IgD-negative memory B cell (primary cell): ENCODE measurements at regions not wholly inside any gene's neighbourhood (a gene's known extent, or its start where the extent isn't known, plus 50 kb on each side); places are given as distances from the start of the nearest gene placed in this dataset.

Experiments
- H3K27ac Mint-ChIP-seq, 3 donors: one replicate each; pipeline ENCODE4 v1.8.0; 2020 to 2022; ENCODE audit warnings: mild to moderate bottlenecking in 3 of 3, mixed read lengths in 3 of 3, moderate library complexity in 1 of 3
- H3K27me3 Mint-ChIP-seq: one replicate; pipeline ENCODE4 v1.8.0; 2021; ENCODE audit warnings: mixed read lengths
- H3K36me3 Mint-ChIP-seq: one replicate; pipeline ENCODE4 v1.8.0; 2020; ENCODE audit warnings: mild to moderate bottlenecking, mixed read lengths
- H3K4me1 Mint-ChIP-seq, 3 donors: one replicate each; pipeline ENCODE4 v1.8.0; 2020 to 2022; ENCODE audit warnings: mixed read lengths in 3 of 3, mild to moderate bottlenecking in 1 of 3
- H3K4me3 Mint-ChIP-seq, 4 donors: one replicate each; pipeline ENCODE4 v1.8.0; 2020 to 2022; ENCODE audit warnings: mild to moderate bottlenecking in 4 of 4, mixed read lengths in 4 of 4, moderate library complexity in 3 of 4
- H3K9me3 Mint-ChIP-seq, 3 donors: one replicate each; pipeline ENCODE4 v1.8.0; 2020 to 2021; ENCODE audit warnings: mixed read lengths in 3 of 3, mild to moderate bottlenecking in 1 of 3

- Mint-ChIP-seq H3K27me3 (no peaks in the 10 kb centered on the region), H3K4me1 (no peaks in the 10 kb centered on the region), H3K27ac (no peak overlapping the region), H3K36me3 (no peaks in the 10 kb centered on the region), H3K4me3 (no peak overlapping the region), H3K9me3 (no peaks in the 10 kb centered on the region)
These were observed 176.4 kb downstream of the KCNA5 start for GRCh38 chr12:5220099-5220498.

DNA sequence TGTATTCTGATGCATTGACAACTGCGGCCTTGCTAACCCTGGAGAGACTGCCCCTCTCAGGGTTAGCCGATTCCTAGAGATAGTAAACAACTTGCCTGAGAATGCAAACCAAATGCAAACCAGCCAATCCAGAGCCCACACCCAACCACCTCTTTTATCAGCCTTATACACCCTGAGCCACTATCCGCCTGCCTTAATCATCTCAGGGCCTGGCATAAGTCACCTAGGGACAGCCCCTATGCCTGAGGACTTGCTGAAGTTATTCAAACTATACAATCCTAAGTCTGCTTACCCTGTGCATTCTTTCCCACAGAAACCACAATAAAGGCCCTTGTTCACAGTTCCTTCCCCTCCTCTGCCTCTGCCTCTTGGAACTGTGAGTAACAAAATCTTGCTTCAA is 177.2 kb downstream of the KCNA5 start:
- Mint-ChIP-seq H3K4me3 (no peak overlapping the region), H3K4me1 (no peaks in the 10 kb centered on the region), H3K36me3 (no peaks in the 10 kb centered on the region), H3K9me3 (no peaks in the 10 kb centered on the region), H3K27ac (no peak overlapping the region), H3K27me3 (no peaks in the 10 kb centered on the region)

- Mint-ChIP-seq H3K27me3 (no peaks in the 10 kb centered on the region), H3K27ac (no peak overlapping the region), H3K36me3 (no peaks in the 10 kb centered on the region), H3K4me3 (no peak overlapping the region), H3K4me1 (no peaks in the 10 kb centered on the region), H3K9me3 (no peaks in the 10 kb centered on the region)
These were observed 178.4 kb downstream of the KCNA5 start for GRCh38 chr12:5222011-5222461.

DNA sequence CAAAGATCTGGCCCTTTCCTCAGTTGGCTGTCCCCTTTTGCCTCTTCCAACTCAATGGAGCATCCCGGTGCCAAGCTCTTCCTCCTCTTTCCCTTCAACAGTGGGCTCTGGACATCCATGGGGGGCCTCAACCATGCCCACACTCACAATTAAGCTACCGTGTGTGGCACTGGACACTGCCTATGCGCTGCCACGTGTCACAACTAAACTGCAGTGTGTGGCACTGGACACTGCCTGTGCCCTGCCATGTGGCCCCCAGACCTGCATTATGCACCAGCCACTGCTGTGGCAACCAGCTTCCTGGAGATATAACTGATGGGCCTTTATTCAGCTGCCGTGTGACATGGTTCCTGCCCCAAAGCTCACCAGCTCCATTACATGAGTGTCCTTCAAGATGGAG is 179.1 kb downstream of the KCNA5 start:
- H3K4me1 Mint-ChIP-seq, result no peaks in the 10 kb centered on the region
- peaks cover 0 to 2% (median 0%) of the 10 kb centered on the region in 3 donors for H3K9me3 Mint-ChIP-seq
- H3K4me3 Mint-ChIP-seq, result no peak overlapping the region
- no peaks in the 10 kb centered on the region for H3K27me3 Mint-ChIP-seq
- H3K36me3 Mint-ChIP-seq, result no peaks in the 10 kb centered on the region
- H3K27ac Mint-ChIP-seq, result no peak overlapping the region

DNA sequence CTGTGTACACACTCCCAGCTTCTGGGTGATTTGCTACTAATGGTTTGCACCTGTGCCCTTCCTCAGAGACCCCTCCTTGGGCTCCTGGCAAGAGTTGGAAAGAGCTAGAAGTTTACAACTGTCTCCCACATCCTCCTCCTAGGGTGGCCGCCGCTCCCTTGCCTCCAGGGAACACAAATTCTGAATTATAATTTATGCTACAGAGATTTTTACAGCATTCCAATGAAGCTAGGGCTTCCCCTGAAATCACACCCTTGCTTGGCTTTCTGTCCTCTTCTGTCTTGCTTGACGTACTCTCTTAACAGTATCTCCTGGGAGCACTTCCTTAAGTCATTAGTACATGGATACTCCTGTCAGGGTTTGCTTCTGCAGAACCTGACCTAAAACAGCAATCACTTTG is 180.2 kb downstream of the KCNA5 start:
- Mint-ChIP-seq H3K4me1 (no peaks in the 10 kb centered on the region), H3K4me3 (no peak overlapping the region), H3K27ac (no peak overlapping the region), H3K9me3 (peaks cover 0 to 2% (median under 1%) of the 10 kb centered on the region in 3 donors), H3K36me3 (no peaks in the 10 kb centered on the region), H3K27me3 (no peaks in the 10 kb centered on the region)

- Mint-ChIP-seq H3K27me3 (peaks cover 1% of the 10 kb centered on the region), H3K36me3 (no peaks in the 10 kb centered on the region), H3K4me3 (no peak overlapping the region), H3K4me1 (no peaks in the 10 kb centered on the region), H3K9me3 (peaks cover 0 to 3% (median 2%) of the 10 kb centered on the region in 3 donors), H3K27ac (no peak overlapping the region)
These were observed 182.9 kb downstream of the KCNA5 start for GRCh38 chr12:5226581-5226980.

- Mint-ChIP-seq H3K9me3 (peaks cover 0 to 3% (median 2%) of the 10 kb centered on the region in 3 donors), H3K27ac (no peak overlapping the region), H3K4me1 (no peaks in the 10 kb centered on the region), H3K27me3 (peaks cover 1% of the 10 kb centered on the region), H3K4me3 (no peak overlapping the region), H3K36me3 (no peaks in the 10 kb centered on the region)
These were observed 184.2 kb downstream of the KCNA5 start for GRCh38 chr12:5227708-5228373.

DNA sequence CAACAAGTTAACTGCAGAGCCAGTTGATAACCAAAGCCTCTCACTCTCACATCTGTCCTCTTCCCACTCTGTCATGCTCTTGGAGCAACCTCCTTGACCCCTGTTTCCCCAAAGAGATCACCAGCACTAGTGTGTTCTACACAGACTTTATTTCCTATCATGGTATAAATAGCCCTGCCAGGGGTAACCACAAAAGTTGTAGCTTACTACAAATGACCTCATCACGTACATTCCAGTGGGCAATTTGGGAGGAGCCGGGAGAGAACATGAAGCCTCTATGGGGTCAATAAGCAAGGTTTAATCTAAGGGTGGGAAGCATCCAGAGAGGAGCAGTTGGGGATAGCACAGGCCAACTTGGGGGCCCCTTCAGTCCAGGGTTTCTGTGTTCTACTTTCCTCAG is 186.5 kb downstream of the KCNA5 start:
- Mint-ChIP-seq H3K4me3 (no peak overlapping the region), H3K9me3 (peaks cover 0 to 3% (median 2%) of the 10 kb centered on the region in 3 donors), H3K27me3 (peaks cover 1% of the 10 kb centered on the region), H3K4me1 (no peaks in the 10 kb centered on the region), H3K36me3 (no peaks in the 10 kb centered on the region), H3K27ac (no peak overlapping the region)

DNA sequence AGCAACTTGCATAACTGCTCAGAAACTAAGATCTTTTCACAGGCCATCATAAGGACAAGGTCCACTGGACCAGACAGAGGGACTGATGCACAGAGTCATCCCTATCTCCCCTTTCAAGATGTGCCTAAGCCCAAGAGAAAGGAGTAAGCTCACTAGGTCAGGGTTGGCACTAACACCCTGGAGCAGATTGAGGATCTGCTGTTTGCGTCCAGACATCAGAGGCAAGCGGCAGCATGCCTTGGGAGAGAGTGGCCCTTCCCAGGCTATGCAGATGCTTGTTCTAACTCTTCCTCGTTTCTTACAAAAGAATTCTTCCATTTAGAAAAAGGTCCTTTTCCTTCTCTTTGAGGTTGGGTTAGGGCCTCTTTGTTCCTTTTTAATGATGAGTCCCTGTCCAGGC is 187.2 kb downstream of the KCNA5 start:
- H3K9me3 Mint-ChIP-seq, result peaks cover 0 to 3% (median 2%) of the 10 kb centered on the region in 3 donors
- peaks cover 1% of the 10 kb centered on the region for H3K27me3 Mint-ChIP-seq
- no peak overlapping the region for H3K27ac Mint-ChIP-seq
- H3K4me3 Mint-ChIP-seq, result no peak overlapping the region
- no peaks in the 10 kb centered on the region for H3K36me3 Mint-ChIP-seq
- no peaks in the 10 kb centered on the region for H3K4me1 Mint-ChIP-seq

- Mint-ChIP-seq H3K36me3 (no peaks in the 10 kb centered on the region), H3K4me1 (no peaks in the 10 kb centered on the region), H3K27me3 (peaks cover 1% of the 10 kb centered on the region), H3K27ac (no peak overlapping the region), H3K9me3 (peaks cover 0 to 3% (median 2%) of the 10 kb centered on the region in 3 donors), H3K4me3 (no peak overlapping the region)
These were observed 188.6 kb downstream of the KCNA5 start for GRCh38 chr12:5232291-5232690.

GRCh38 chr12:5232826-5233500 is 189.3 kb downstream of the KCNA5 start:
- peaks cover 1% of the 10 kb centered on the region for H3K27me3 Mint-ChIP-seq
- peaks cover 0 to 3% (median 0%) of the 10 kb centered on the region in 3 donors for H3K9me3 Mint-ChIP-seq
- H3K4me1 Mint-ChIP-seq, result no peaks in the 10 kb centered on the region
- H3K36me3 Mint-ChIP-seq, result no peaks in the 10 kb centered on the region
- H3K4me3 Mint-ChIP-seq, result no peak overlapping the region
- H3K27ac Mint-ChIP-seq, result no peak overlapping the region

DNA sequence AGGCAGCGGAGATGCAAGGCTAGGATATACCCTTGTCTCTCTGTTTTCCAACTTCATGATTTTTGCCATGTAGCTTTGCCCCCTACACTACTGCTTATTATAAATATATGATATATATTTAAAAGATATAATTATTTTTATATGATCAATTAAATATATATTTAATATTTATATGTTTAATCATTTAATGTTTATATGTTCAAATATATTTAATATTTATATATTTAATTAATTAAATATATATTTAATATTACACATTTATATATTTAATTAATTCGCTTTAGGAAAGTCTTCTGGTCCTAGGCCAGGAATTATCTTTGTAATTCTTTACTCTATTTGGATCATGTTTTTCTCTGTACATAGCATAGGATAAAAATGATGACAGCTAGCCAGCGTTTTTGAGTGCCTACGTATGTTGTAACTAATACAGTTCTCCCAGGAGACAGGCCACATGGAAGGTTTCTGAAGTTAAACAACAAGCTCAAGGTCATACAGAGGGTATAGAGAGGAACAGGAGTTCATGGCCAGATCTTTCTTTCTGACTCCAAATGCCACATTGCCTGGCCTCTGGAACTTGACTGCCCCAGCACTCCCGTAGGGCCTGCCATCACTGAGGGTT is 192.5 kb downstream of the KCNA5 start:
- no peak overlapping the region for H3K4me3 Mint-ChIP-seq
- H3K4me1 Mint-ChIP-seq, result peaks cover 0 to 2% (median 0%) of the 10 kb centered on the region in 3 donors
- no peaks in the 10 kb centered on the region for H3K27me3 Mint-ChIP-seq
- H3K9me3 Mint-ChIP-seq, result peaks cover 0 to 2% (median 0%) of the 10 kb centered on the region in 3 donors
- H3K36me3 Mint-ChIP-seq, result no peaks in the 10 kb centered on the region
- H3K27ac Mint-ChIP-seq, result no peak overlapping the region

GRCh38 chr12:5242440-5242839 is 189.5 kb upstream of the NTF3 start:
- Mint-ChIP-seq H3K9me3 (peaks cover 0 to 5% (median 0%) of the 10 kb centered on the region in 3 donors), H3K27ac (no peak overlapping the region), H3K36me3 (no peaks in the 10 kb centered on the region), H3K27me3 (no peaks in the 10 kb centered on the region), H3K4me1 (peaks cover 0 to 2% (median 0%) of the 10 kb centered on the region in 3 donors), H3K4me3 (no peak overlapping the region)

- Mint-ChIP-seq H3K9me3 (peaks cover 0 to 5% (median 0%) of the 10 kb centered on the region in 3 donors), H3K27ac (no peak overlapping the region), H3K27me3 (no peaks in the 10 kb centered on the region)
These were observed 188.9 kb upstream of the NTF3 start for GRCh38 chr12:5243014-5243413.

DNA sequence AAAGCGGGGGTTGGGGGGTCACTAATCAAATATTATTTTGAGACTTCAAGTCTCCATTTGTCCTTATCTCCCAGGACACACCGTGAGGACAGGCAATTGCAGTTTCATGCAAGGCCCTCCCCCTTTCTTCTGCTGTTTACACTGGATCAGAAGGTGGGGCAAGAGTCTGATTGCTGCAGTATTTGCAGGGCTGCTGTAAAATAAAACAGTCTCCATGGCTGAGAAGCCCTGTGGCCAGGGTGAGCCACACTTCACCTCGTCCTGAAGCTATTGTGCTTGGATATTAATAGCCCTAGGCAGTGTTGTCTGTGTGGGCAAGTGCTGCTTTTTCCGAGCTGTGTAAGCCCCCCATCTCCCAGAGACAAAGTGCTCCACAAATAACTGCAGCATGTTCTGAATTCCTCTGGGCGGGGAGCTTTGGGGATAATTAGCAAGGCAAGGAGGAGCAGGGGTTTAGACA is 187.4 kb upstream of the NTF3 start:
- Mint-ChIP-seq H3K27ac (no peak overlapping the region), H3K36me3 (no peaks in the 10 kb centered on the region), H3K9me3 (peaks cover 0 to 5% (median 0%) of the 10 kb centered on the region in 3 donors), H3K4me3 (no peak overlapping the region), H3K4me1 (peaks cover 0 to 2% (median 0%) of the 10 kb centered on the region in 3 donors), H3K27me3 (no peaks in the 10 kb centered on the region)

More at GRCh38 chr12:5243014-5243413, 188.9 kb upstream of the NTF3 start:
- Mint-ChIP-seq H3K36me3 (no peaks in the 10 kb centered on the region), H3K4me1 (peaks cover 0 to 2% (median 0%) of the 10 kb centered on the region in 3 donors), H3K4me3 (no peak overlapping the region)
